KMS-11 (cell line): ENCODE measurements at regions not wholly inside any gene's neighbourhood (a gene's known extent, or its start where the extent isn't known, plus 50 kb on each side); places are given as distances from the start of the nearest gene placed in this dataset.

Experiments
- H2AFZ ChIP-seq: fragments of 200-600 bp; sonication (generic); 2 replicates; pipeline ENCODE4 v1.6.1; 2016; ENCODE audit warnings: antibody characterized with exemption, mixed run types, low read depth
- H3K27ac ChIP-seq: fragments of 200-600 bp; sonication (generic); 2 replicates; pipeline ENCODE4 v1.6.1; 2016; ENCODE audit warnings: mild to moderate bottlenecking, mixed run types
- H3K27me3 ChIP-seq: fragments of 200-600 bp; sonication (generic); 2 replicates; pipeline ENCODE4 v1.6.1; 2017; ENCODE audit warnings: mild to moderate bottlenecking, low read depth, mixed run types, moderate library complexity; ENCODE audit not compliant: insufficient read depth
- H3K36me3 ChIP-seq: fragments of 200-600 bp; sonication (generic); 2 replicates; pipeline ENCODE4 v1.6.1; 2017; ENCODE audit warnings: mild to moderate bottlenecking, mixed run types; ENCODE audit not compliant: insufficient read depth
- H3K4me1 ChIP-seq: fragments of 200-600 bp; sonication (generic); 2 replicates; pipeline ENCODE4 v1.6.1; 2016; ENCODE audit warnings: mild to moderate bottlenecking, low read depth, mixed run types; ENCODE audit not compliant: poor library complexity, severe bottlenecking
- H3K4me2 ChIP-seq: fragments of 200-600 bp; sonication (generic); 2 replicates; pipeline ENCODE4 v1.7.0; 2016; ENCODE audit warnings: mild to moderate bottlenecking, mixed run types
- H3K4me3 ChIP-seq: fragments of 200-600 bp; sonication (generic); IDR thresholded peaks from 2 replicates; pipeline ENCODE4 v1.6.1; 2017; ENCODE audit warnings: low read depth, low read length, mixed read lengths; ENCODE audit not compliant: insufficient read depth
- H3K79me2 ChIP-seq: fragments of 200-600 bp; sonication (generic); 2 replicates; pipeline ENCODE4 v1.6.1; 2016; ENCODE audit warnings: low read depth, mixed run types; ENCODE audit not compliant: insufficient read depth
- H3K9ac ChIP-seq: fragments of 200-600 bp; sonication (generic); 2 replicates; pipeline ENCODE4 v1.6.1; 2016; ENCODE audit warnings: mild to moderate bottlenecking, mixed run types
- H4K20me1 ChIP-seq: fragments of 200-600 bp; sonication (generic); 2 replicates; pipeline ENCODE4 v1.6.1; 2016; ENCODE audit warnings: mild to moderate bottlenecking, mixed run types; ENCODE audit not compliant: insufficient read depth
- TF ChIP-seq, protein P1 (sequence below): fragments of 200-600 bp; sonication (generic); conservative IDR thresholded peaks from 2 replicates; pipeline ENCODE4 v1.6.1; 2017; ENCODE audit warnings: low read depth, mild to moderate bottlenecking, antibody characterized with exemption, low read length, moderate library complexity, mixed read lengths

DNA sequence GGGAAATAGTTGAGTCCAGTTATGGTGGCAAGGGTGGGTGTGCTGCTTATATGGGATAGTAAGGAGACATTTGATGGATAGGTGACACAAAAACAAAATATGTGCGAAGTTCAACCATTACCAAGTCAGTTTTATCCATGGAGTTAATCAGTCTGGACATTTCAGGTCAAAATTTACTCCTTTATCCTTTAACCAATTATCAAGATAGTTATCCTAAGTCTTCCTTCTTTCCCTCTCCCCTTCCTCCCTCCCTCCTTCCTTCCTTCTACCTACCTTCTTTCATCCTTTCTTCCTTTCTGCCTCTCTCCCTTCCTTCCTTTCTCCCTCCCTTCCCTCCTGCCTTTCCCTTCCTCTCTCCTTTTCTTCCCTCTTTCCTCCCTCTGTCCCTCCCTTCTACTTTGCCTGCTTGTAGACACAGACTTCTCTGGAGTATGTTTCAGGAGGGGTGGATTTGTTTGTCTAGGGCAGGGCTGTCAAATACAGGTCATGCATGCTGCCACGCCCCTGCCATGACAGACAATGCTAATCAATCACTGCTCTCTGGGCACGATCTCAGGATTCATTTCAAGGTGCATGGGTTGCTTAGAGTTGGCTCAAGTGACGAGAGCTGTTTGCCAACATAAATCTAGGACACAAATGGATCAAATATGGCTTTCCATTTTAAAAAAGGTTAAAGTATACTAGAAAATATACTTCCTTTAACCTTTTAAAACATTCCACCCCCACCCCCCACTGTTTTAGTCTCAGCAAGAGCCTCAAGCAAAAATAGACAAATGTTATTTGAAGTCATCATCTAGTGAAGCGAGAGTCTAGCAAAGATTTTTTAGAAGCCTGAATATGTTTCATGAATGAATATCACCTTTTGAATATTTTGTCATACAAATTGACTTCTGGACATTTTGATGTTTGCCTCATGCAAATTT lies 281.6 kb upstream of the CITED2 start:
- H3K4me2 ChIP-seq: no peak overlapping the region
- TF ChIP-seq, protein P1, sequence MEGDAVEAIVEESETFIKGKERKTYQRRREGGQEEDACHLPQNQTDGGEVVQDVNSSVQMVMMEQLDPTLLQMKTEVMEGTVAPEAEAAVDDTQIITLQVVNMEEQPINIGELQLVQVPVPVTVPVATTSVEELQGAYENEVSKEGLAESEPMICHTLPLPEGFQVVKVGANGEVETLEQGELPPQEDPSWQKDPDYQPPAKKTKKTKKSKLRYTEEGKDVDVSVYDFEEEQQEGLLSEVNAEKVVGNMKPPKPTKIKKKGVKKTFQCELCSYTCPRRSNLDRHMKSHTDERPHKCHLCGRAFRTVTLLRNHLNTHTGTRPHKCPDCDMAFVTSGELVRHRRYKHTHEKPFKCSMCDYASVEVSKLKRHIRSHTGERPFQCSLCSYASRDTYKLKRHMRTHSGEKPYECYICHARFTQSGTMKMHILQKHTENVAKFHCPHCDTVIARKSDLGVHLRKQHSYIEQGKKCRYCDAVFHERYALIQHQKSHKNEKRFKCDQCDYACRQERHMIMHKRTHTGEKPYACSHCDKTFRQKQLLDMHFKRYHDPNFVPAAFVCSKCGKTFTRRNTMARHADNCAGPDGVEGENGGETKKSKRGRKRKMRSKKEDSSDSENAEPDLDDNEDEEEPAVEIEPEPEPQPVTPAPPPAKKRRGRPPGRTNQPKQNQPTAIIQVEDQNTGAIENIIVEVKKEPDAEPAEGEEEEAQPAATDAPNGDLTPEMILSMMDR: no peak
- no peaks in the 10 kb centered on the region for H3K36me3 ChIP-seq
- H3K27ac ChIP-seq: no peak overlapping the region
- no peaks in the 10 kb centered on the region for H3K79me2 ChIP-seq
- H3K27me3 ChIP-seq: no peaks in the 10 kb centered on the region
- no peak overlapping the region for H2AFZ ChIP-seq
- H3K4me1 ChIP-seq: no peaks in the 10 kb centered on the region
- no peak overlapping the region for H3K9ac ChIP-seq
- H3K4me3 ChIP-seq: no peak overlapping the region
- no peaks in the 10 kb centered on the region for H4K20me1 ChIP-seq

DNA sequence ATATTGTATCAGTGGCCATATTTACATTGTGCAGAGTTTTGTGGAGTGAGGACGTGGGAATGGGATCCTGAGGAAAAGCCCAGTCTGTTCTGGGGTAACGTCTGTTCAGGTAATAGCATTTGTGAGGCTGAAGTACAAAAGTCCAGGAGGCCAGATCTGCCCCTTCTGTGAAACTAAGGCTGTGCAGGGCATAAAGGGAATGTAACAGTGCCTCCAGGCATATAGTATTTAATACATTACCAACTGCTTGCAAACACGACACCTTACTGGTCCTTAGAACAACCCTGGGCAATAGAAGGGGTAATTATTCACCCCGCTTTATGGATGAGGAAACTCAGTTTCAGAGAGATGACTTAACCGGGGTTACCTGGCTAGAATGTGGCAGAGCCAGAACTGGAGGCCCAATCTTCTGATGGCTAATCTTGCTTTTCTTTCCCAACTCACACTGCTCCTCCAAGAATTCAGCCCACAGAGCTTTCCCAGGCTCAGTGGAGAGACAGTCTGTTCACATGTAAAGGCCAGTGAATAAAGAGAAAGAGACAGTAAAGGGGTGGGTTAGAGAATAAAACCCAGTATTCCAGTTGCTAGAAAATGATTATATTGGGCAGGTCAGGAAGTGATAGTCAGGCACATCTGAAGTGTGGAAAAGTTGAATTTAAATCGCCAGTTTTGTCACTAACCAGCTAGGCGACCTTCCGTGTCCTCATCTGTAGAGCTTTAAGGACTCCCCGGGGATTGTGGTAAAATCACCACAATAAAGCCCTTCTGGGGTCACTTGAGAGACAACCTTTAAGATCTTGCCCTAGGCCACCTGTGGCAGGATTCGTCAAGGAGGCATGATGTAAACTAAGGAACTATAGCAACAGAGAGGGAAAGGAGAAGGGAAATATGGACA lies 280.7 kb upstream of the CITED2 start:
- no peaks in the 10 kb centered on the region for H3K4me1 ChIP-seq
- no peaks in the 10 kb centered on the region for H3K36me3 ChIP-seq
- no peak overlapping the region for H3K9ac ChIP-seq
- H3K27me3 ChIP-seq: no peaks in the 10 kb centered on the region
- H3K27ac ChIP-seq: no peak overlapping the region
- TF ChIP-seq, protein P1: no peak
- no peaks in the 10 kb centered on the region for H3K79me2 ChIP-seq
- no peaks in the 10 kb centered on the region for H4K20me1 ChIP-seq
- no peak overlapping the region for H2AFZ ChIP-seq
- no peak overlapping the region for H3K4me3 ChIP-seq
- no peak overlapping the region for H3K4me2 ChIP-seq

- Histone ChIP-seq H3K9ac (no peak overlapping the region), H2AFZ (no peak overlapping the region), H3K4me2 (no peak overlapping the region), H3K27me3 (no peaks in the 10 kb centered on the region), H3K36me3 (no peaks in the 10 kb centered on the region), H4K20me1 (no peaks in the 10 kb centered on the region), H3K27ac (no peak overlapping the region), H3K4me1 (no peaks in the 10 kb centered on the region), H3K4me3 (no peak overlapping the region), H3K79me2 (no peaks in the 10 kb centered on the region)
- TF ChIP-seq, protein P1: no peak
Measured at GRCh38 chr6:139654309-139654708, 279.9 kb upstream of the CITED2 start.

DNA sequence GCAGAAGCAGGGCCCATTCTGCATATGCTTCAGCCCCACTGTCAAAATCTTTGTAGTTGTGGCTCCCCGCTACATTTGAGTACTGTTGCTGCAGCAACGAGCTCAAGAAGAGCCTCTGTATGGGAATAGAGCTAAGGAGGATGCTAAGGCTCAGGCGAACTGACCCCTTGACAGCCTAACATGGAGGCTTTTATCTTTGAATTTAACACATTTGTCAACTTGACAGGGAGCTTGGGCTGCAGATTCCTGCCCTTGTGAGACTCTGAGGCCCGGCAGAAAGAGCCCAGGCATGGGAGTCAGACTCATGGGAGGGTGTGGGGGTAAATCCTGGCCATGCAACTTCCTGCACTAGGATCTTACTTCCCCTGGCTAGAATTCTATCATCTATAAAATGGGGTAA lies 278.7 kb upstream of the CITED2 start:
- Histone ChIP-seq H3K4me3 (no peak overlapping the region), H2AFZ (no peak overlapping the region), H3K4me1 (no peaks in the 10 kb centered on the region), H3K27ac (no peak overlapping the region), H3K27me3 (no peaks in the 10 kb centered on the region), H3K9ac (no peak overlapping the region), H3K4me2 (no peak overlapping the region), H3K36me3 (no peaks in the 10 kb centered on the region), H3K79me2 (no peaks in the 10 kb centered on the region), H4K20me1 (no peaks in the 10 kb centered on the region)
- TF ChIP-seq, protein P1: no peak
